ENCODE measurements at regions not wholly inside any gene's neighbourhood (a gene's known extent, or its start where the extent isn't known, plus 50 kb on each side); places are given as distances from the start of the nearest gene placed in this dataset.

GRCh38 chr20:57112448-57112847, 154.0 kb downstream of the BMP7 start:
- Histone ChIP-seq H3K4me3 (ENCODE audit: low read depth, low read length) (no peak overlapping the region), H3K9me3 (ENCODE audit: severe bottlenecking) (no peaks in the 10 kb centered on the region), H3K27me3 (ENCODE audit: insufficient read depth, low read depth, severe bottlenecking) (no peaks in the 10 kb centered on the region), H3K36me3 (no peaks in the 10 kb centered on the region), H3K27ac (no peak overlapping the region)
- DNase-seq: no peak
- TF ChIP-seq CTCF (IDR thresholded peaks at IDR 0.05; ENCODE audit: low read depth, low read length): no peak

GRCh38 chr20:57114290-57115005, 152.0 kb downstream of the BMP7 start:
- no peak overlapping the region for H3K27ac ChIP-seq
- no peaks in the 10 kb centered on the region for H3K9me3 ChIP-seq (ENCODE audit: severe bottlenecking)
- TF ChIP-seq CTCF (IDR thresholded peaks at IDR 0.05; ENCODE audit: low read depth, low read length): no peak
- H3K27me3 ChIP-seq (ENCODE audit: insufficient read depth, low read depth, severe bottlenecking): no peaks in the 10 kb centered on the region
- no peaks in the 10 kb centered on the region for H3K36me3 ChIP-seq
- DNase-seq: no peak
- H3K4me3 ChIP-seq (ENCODE audit: low read depth, low read length): no peak overlapping the region

GRCh38 chr20:57117296-57117695, 149.1 kb downstream of the BMP7 start:
- H3K4me3 ChIP-seq (ENCODE audit: low read depth, low read length): no peak overlapping the region
- no peaks in the 10 kb centered on the region for H3K9me3 ChIP-seq (ENCODE audit: severe bottlenecking)
- TF ChIP-seq CTCF (IDR thresholded peaks at IDR 0.05; ENCODE audit: low read depth, low read length): no peak
- no peaks in the 10 kb centered on the region for H3K27me3 ChIP-seq (ENCODE audit: insufficient read depth, low read depth, severe bottlenecking)
- no peaks in the 10 kb centered on the region for H3K36me3 ChIP-seq
- no peak overlapping the region for H3K27ac ChIP-seq
- DNase-seq: no peak

GRCh38 chr20:57118107-57118769, 148.2 kb downstream of the BMP7 start:
- no peak for TF ChIP-seq CTCF (IDR thresholded peaks at IDR 0.05; ENCODE audit: low read depth, low read length)
- Histone ChIP-seq H3K9me3 (ENCODE audit: severe bottlenecking) (no peaks in the 10 kb centered on the region), H3K4me3 (ENCODE audit: low read depth, low read length) (no peak overlapping the region), H3K27ac (no peak overlapping the region), H3K27me3 (ENCODE audit: insufficient read depth, low read depth, severe bottlenecking) (peaks cover 6% of the 10 kb centered on the region), H3K36me3 (no peaks in the 10 kb centered on the region)
- DNase-seq: no peak

All from WERI-Rb-1 (cell line).